ENCODE measurements at regions not wholly inside any gene's neighbourhood (a gene's known extent, or its start where the extent isn't known, plus 50 kb on each side); places are given as distances from the start of the nearest gene placed in this dataset.

- DNase-seq: no peak
Observed at GRCh38 chr14:87230726-87231125, 762.3 kb downstream of the GALC start.

DNA sequence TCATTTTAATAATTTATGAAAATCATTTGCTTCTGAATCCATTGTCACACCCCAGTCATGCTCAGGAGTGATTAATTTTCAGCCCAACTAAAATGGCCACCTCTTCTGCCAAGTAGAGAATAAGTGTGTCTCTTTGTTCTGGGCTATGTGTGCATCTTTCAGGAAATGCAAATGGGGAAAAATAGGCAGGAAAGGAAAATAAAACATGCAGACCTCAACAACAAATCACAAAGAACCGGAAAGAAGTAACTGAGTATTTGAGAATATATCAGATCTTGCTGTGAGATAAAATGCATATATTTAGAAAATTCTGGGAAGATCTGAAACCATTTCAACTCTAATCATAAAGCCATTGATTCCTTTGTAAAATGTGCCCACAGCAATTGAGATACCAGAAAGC, 763.9 kb downstream of the GALC start:
- no peak for DNase-seq

- no peak for DNase-seq
Observed at GRCh38 chr14:87217023-87217422, 776.0 kb downstream of the GALC start.

GRCh38 chr14:87214558-87214957, 778.4 kb downstream of the GALC start:
- no peak for DNase-seq

DNA sequence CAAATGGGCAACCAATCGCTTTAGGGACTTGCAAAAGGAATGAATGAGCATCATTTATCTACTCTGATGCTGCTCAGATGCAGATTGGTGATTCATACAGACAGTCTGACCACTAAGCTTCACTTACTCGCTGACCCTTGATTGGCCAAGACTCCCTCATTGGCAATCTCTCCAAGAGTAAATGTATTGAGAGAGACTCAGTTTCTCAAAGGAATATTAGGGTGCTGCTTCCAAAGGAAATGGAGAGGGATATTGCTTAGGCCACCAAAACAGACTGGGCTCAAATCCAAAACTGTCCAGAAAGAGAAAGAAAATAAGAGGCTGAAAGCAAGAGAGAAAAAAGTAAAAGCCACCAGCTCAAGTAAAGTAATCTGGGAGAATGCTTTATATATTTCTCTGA, 785.2 kb downstream of the GALC start:
- no peak for DNase-seq

DNA sequence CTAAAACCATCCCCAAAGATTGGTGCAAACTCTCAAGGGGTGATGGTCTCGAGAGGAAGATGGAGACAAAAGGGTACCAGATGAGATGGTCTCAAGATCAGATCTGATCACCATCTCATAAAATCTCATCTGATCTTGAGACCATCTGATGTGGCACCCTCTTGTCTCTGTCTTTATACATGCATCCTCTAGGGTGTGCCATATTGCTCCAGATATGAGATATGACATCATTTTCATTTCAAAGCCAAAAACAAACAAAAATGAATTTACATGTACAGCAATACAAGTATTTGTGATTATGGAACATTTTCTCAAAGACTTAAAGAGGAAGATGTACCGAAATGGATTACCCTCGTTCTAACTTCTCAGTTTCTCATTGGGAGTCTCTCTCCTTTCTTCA, 787.2 kb downstream of the GALC start:
- no peak for DNase-seq

DNA sequence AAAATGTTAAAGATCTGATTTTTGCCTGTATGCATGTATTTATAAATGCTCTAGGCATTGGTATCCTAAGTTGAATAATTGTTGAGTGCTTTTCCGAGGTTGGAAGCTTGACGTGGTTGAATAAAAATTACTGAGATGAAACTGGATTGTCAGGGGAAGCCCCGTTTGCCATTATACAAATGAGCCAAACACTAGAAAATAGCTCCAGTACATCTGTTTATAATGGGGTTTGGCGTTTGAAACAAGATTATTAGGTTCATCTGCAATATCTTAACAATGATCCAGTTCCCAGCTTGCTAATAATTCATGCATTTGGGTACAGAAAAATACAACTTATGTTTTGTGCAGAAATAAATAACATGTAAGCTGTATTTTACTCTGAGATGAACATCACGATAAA, 789.6 kb downstream of the GALC start:
- no peak for DNase-seq

DNA sequence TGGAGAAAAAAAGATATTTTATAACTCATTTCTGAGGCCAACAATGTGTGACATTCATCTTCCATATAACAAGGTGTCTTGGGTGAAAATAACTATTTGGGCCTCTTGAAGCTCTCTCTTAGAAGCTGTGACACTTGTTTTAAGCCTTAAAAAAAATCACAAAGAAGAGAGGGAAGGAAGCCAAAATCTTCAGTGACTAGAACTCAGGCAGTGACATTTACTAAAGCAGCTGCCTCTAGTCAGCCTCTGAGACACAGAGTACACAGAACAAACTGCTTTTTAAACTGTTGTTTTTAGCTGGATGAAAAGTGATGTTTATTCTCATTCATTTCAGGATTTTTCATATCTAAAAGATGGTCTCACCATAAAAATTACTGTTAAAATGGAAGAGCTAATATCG, 793.6 kb downstream of the GALC start:
- no peak for DNase-seq

DNA sequence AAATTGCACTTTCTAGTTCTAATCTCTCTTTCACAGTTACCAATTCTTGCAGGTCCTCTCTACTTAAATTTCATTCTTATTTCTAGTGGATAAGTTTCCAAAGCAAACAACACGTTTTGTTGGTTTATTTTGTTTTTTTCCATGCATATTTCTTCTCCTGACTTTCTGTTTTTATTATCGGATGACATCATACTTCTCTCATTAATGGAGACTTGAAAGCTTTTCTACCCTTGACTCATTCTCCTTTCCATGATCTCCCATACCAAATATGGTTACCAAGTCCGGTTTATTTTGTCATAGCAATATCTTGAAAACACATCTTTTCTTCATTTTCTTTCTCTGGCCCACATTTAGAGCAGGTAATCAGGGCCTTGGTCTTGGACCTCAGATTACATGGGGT, 796.5 kb downstream of the GALC start:
- DNase-seq: no peak

GRCh38 chr14:87187786-87188185, 805.2 kb downstream of the GALC start:
- no peak for DNase-seq

GRCh38 chr14:87186737-87187136, 806.2 kb downstream of the GALC start:
- DNase-seq: no peak

- no peak for DNase-seq
Observed at GRCh38 chr14:87185961-87186560, 806.9 kb downstream of the GALC start.

DNA sequence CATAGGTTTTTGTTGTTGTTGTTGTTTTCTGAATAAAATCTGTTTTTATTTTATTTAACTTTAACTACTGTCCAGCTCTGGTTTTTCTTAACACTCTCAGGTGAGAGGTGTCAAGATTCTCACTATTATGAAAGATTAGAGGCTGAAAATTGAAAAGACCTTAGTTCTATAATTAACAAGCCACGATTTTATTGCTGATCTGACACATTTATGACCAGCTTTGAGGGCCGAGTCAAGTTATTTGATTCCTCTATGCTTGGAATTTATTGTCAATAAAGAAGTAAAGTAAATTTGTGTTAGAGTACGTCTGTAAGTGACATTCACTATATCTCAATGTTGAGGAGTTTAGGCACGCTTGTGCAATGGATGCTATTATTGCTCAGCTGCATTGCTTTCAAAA, 808.8 kb downstream of the GALC start:
- DNase-seq: no peak

GRCh38 chr14:87181288-87181687, 811.7 kb downstream of the GALC start:
- DNase-seq: no peak

- no peak for DNase-seq
Observed at GRCh38 chr14:87179936-87180335, 813.0 kb downstream of the GALC start.

GRCh38 chr14:87178277-87178676, 814.7 kb downstream of the GALC start:
- DNase-seq: no peak

- peak; percentile 73 to 91 for DNase-seq
Observed at GRCh38 chr14:87175175-87175574, 817.8 kb downstream of the GALC start.

DNA sequence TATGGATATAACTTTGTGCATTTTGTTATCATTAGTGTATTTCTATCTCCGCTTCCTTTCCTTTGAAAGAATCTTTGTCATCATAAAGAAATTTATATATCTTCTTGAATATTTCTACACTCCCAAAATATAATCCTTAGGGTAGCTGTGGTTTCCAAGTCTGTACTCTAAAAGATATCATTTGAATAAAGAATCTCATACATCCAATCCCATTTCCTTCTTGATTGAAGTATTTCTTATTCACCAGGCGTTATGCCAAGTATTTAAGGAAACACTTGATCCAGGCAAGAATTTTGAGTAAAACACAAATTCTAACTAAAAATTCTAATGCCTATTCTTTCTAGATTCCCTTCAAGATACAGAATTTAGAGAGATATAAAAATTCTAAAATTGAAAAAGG, 821.8 kb downstream of the GALC start:
- no peak for DNase-seq

DNA sequence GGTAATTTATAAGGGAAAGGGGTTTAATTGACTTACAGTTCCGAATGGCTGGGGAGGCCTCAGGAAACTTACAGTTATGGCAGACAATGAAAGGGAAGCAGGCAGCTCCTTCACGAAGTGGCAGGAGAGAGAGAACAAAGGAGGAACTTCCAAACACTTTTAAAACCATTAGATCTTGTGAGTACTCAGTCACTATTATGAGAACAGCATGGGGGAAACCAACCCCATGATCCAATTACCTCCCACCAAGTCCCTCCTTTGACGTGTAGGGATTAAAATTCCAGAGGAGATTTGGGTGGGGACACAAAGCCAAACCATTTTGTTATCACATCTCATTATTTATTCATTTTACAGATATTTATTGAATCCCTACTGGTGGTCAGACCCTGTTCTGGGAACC, 822.8 kb downstream of the GALC start:
- DNase-seq: peak in 1 of 2 experiments; percentile 15

GRCh38 chr14:87169362-87169761, 823.6 kb downstream of the GALC start:
- DNase-seq: no peak

DNA sequence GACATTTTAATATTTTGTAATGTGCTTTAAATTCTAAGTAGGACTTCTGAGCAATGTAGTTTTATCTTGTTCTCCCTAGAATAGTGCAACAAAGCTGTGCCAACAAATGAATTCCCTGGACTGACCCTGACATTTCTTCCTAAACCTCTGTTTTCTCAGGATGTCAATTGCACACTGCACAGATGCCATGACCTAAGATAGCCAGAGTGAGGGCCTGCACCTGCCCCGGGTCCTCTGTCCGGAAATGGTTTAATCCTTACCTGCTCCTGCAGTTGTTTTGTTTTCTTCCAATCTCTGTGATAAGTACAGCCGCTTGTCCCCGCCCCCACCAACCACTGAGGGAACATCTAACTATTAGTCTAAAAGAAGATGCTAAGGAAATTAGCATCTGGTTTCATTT, 831.5 kb downstream of the GALC start:
- no peak for DNase-seq

DNA sequence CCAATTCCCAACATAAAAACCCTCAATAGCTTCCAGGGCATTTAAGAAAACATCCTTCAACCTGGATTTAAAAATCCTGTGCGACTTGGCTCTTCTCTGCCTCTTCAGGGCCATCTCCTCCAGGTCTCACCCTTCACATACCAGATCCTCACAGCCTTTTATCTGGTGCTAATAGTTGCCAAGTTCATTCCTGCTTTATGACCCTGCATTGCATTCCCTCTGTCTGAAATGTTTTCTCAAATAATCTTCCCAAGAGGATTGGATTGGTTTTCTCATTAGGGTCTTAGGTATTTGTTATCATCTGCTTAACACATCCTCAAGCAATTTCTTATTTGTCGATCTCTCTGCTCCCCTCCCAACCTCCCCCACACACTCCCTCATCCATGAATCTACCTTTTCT, 832.0 kb downstream of the GALC start:
- no peak for DNase-seq

DNA sequence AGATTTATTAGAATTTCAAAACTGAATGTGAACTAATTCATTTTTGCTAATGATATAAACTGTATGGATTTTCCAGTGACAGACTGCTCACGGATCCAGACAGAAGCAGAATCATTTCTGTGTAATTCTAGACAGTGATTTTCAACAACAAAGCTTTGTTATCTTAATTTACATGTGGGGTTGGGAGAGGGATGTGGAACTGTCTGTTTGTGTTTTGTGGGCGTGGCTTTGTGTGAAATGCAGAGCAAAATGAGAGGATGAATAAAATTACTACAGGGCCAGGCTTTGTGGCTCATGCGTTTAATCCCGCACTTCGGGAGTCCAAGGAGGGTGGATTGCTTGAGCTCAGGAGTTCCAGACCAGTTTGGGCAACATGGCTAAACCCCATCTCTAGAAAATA, 834.7 kb downstream of the GALC start:
- DNase-seq: no peak

- DNase-seq: no peak
Observed at GRCh38 chr14:87156878-87157277, 836.1 kb downstream of the GALC start.

- DNase-seq: no peak
Observed at GRCh38 chr14:87155856-87156488, 837.0 kb downstream of the GALC start.

Measured in NCI-H524 (cell line).